CD14-positive monocyte (primary cell): ENCODE measurements at regions not wholly inside any gene's neighbourhood (a gene's known extent, or its start where the extent isn't known, plus 50 kb on each side); places are given as distances from the start of the nearest gene placed in this dataset.

ENCODE experiments used
- DNase-seq, 3 donors: peaks; one replicate each; pipeline ENCODE4 v3.0.0-alpha.2; 2011 to 2022
- H2AFZ ChIP-seq: 2 replicates; pipeline ENCODE4 v1.6.0; 2012; ENCODE audit warnings: mild to moderate bottlenecking, low read depth, low read length, inconsistent platforms; ENCODE audit not compliant: insufficient read depth, poor library complexity, severe bottlenecking
- H3K27ac ChIP-seq, 2 donors: 1 replicate in 1 of 2; 2 replicates in 1 of 2; pipeline ENCODE4 v1.5.1; 2012 to 2013; ENCODE audit warnings: low read length in 2 of 2, control low read depth in 1 of 2, inconsistent platforms in 1 of 2, low read depth in 1 of 2, mild to moderate bottlenecking in 1 of 2
- H3K27me3 ChIP-seq, 2 donors: one replicate each; pipeline versions ENCODE4 v1.6.0 to v1.6.1; 2011 to 2013; ENCODE audit warnings: low read length in 2 of 2; ENCODE audit not compliant: control insufficient read depth in 2 of 2, insufficient read depth in 2 of 2
- H3K36me3 ChIP-seq, 2 donors: replicated peaks in 1 of 2; 1 replicate in 1 of 2; 2 replicates in 1 of 2; pipeline versions ENCODE4 v1.5.1 to v1.6.1; 2012 to 2013; ENCODE audit warnings: low read length in 2 of 2, control low read depth in 1 of 2, inconsistent platforms in 1 of 2, mild to moderate bottlenecking in 1 of 2; ENCODE audit not compliant: insufficient read depth in 2 of 2, control insufficient read depth in 1 of 2
- H3K4me1 ChIP-seq, 2 donors: 1 replicate in 1 of 2; 2 replicates in 1 of 2; pipeline versions ENCODE4 v1.5.1 to v1.6.1; 2012 to 2013; ENCODE audit warnings: low read length in 2 of 2, control low read depth in 1 of 2, inconsistent platforms in 1 of 2, mild to moderate bottlenecking in 1 of 2, moderate library complexity in 1 of 2; ENCODE audit not compliant: insufficient read depth in 2 of 2, control insufficient read depth in 1 of 2
- H3K4me2 ChIP-seq: replicated peaks from 2 replicates; pipeline ENCODE3; 2012; ENCODE audit warnings: low read length, moderate library complexity, mild to moderate bottlenecking; ENCODE audit not compliant: poor library complexity, severe bottlenecking; ENCODE audit errors: extremely low read depth
- H3K4me3 ChIP-seq, 3 experiments: fragments of 200-600 bp in 1 of 3; sonication (generic) in 1 of 3; replicated peaks in 1 of 3; 1 replicate in 2 of 3; 2 replicates in 1 of 3; pipeline ENCODE4 v1.5.1; 2011 to 2013; ENCODE audit warnings: low read length in 3 of 3, mild to moderate bottlenecking in 3 of 3, control low read depth in 2 of 3, low read depth in 2 of 3, inconsistent platforms in 1 of 3, moderate library complexity in 1 of 3
- H3K79me2 ChIP-seq: 2 replicates; pipeline ENCODE4 v1.6.0; 2012; ENCODE audit warnings: mild to moderate bottlenecking, control low read depth, inconsistent platforms, low read length, moderate library complexity; ENCODE audit not compliant: insufficient read depth
- H3K9ac ChIP-seq: 2 replicates; pipeline ENCODE4 v1.6.0; 2017; ENCODE audit warnings: low read length, mild to moderate bottlenecking; ENCODE audit not compliant: insufficient read depth, poor library complexity, severe bottlenecking
- H3K9me3 ChIP-seq, 2 donors: replicated peaks in 1 of 2; 1 replicate in 1 of 2; 2 replicates in 1 of 2; pipeline versions ENCODE4 v1.5.1 to v1.6.1; 2012 to 2013; ENCODE audit warnings: low read length in 2 of 2, control low read depth in 1 of 2; ENCODE audit not compliant: control insufficient read depth in 1 of 2, insufficient read depth in 1 of 2
- H4K20me1 ChIP-seq: 2 replicates; pipeline ENCODE4 v1.6.0; 2012; ENCODE audit warnings: mild to moderate bottlenecking, low read length, control low read depth, moderate library complexity; ENCODE audit not compliant: insufficient read depth
- H3K27ac Mint-ChIP-seq, 7 donors: one replicate each; pipeline ENCODE4 v1.8.0; 2020; ENCODE audit warnings: mild to moderate bottlenecking in 7 of 7, mixed read lengths in 7 of 7, moderate library complexity in 6 of 7, inconsistent platforms in 2 of 7
- H3K27me3 Mint-ChIP-seq, 3 donors: one replicate each; pipeline ENCODE4 v1.8.0; 2021 to 2022; ENCODE audit warnings: low read depth in 3 of 3, mild to moderate bottlenecking in 3 of 3, mixed read lengths in 3 of 3, moderate library complexity in 3 of 3, inconsistent platforms in 1 of 3
- H3K36me3 Mint-ChIP-seq, 2 donors: one replicate each; pipeline ENCODE4 v1.8.0; 2020; ENCODE audit warnings: mixed read lengths in 2 of 2, inconsistent platforms in 1 of 2, mild to moderate bottlenecking in 1 of 2
- H3K4me1 Mint-ChIP-seq: one replicate; pipeline ENCODE4 v1.8.0; 2020; ENCODE audit warnings: mild to moderate bottlenecking, mixed read lengths
- H3K4me3 Mint-ChIP-seq, 2 donors: one replicate each; pipeline ENCODE4 v1.8.0; 2020; ENCODE audit warnings: mild to moderate bottlenecking in 2 of 2, mixed read lengths in 2 of 2, moderate library complexity in 1 of 2
- H3K9me3 Mint-ChIP-seq, 7 donors: one replicate each; pipeline ENCODE4 v1.8.0; 2020 to 2022; ENCODE audit warnings: mixed read lengths in 7 of 7, mild to moderate bottlenecking in 6 of 7, moderate library complexity in 6 of 7, inconsistent platforms in 2 of 7
- CTCF ChIP-seq: fragments of 200-600 bp; IDR thresholded peaks from one replicate; pipeline ENCODE4 v1.8.0; 2022; ENCODE audit warnings: antibody characterized with exemption, mild to moderate bottlenecking
- WGBS: methylation state at CpG from one replicate; pipeline ENCODE4 v1.1.5; 2013; ENCODE audit warnings: missing lambda C conversion rate; ENCODE audit not compliant: insufficient coverage; 5-methylcytosine and 5-hydroxymethylcytosine counted together
- intact Hi-C, 2 donors: fragments of 100-400 bp; cut with micrococcal nuclease; formaldehyde crosslinking; loops; one replicate each; pipeline versions ENCODE4 v1.15.0 to v1.15.1; 2023

GRCh38 chr13:65264066-65264465, 1966.1 kb downstream of the PCDH9 start:
- Mint-ChIP-seq H3K27me3 (no peaks in the 10 kb centered on the region), H3K36me3 (no peaks in the 10 kb centered on the region), H3K9me3 (peaks cover 0 to 7% (median 2%) of the 10 kb centered on the region in 7 donors), H3K27ac (peak overlapping the region in 1 of 7 donors; percentile 54), H3K4me1 (peaks cover 5% of the 10 kb centered on the region), H3K4me3 (no peak overlapping the region)
- Histone ChIP-seq H3K27me3 (no peaks in the 10 kb centered on the region), H3K4me2 (no peak overlapping the region), H3K4me1 (no peaks in the 10 kb centered on the region), H3K36me3 (no peaks in the 10 kb centered on the region), H3K79me2 (no peaks in the 10 kb centered on the region), H3K27ac (no peak overlapping the region), H2AFZ (no peak overlapping the region), H3K4me3 (no peak overlapping the region), H4K20me1 (no peaks in the 10 kb centered on the region), H3K9me3 (no peaks in the 10 kb centered on the region), H3K9ac (no peak overlapping the region)
- WGBS: 83% methylated on average over 1 of the region's 2 CpGs
- DNase-seq: no peak
- intact Hi-C loops: no loop called here
- TF ChIP-seq CTCF: no peak

- Histone ChIP-seq H3K9ac (no peak overlapping the region), H3K27ac (no peak overlapping the region), H3K79me2 (no peaks in the 10 kb centered on the region), H2AFZ (peak overlapping the region; percentile 57), H3K9me3 (no peaks in the 10 kb centered on the region), H3K36me3 (no peaks in the 10 kb centered on the region), H4K20me1 (no peaks in the 10 kb centered on the region), H3K27me3 (no peaks in the 10 kb centered on the region), H3K4me1 (no peaks in the 10 kb centered on the region), H3K4me3 (peak overlapping the region in 2 of 3 experiments; percentile 40 to 44), H3K4me2 (peak overlapping the region; percentile 44)
- no CpG with 5 or more reads among the region's 5 CpGs for WGBS
- no peak for TF ChIP-seq CTCF
- intact Hi-C loops: no loop called here
- Mint-ChIP-seq H3K27ac (no peak overlapping the region), H3K4me1 (peaks cover 5% of the 10 kb centered on the region), H3K36me3 (no peaks in the 10 kb centered on the region), H3K4me3 (peak overlapping the region in 1 of 2 donors; percentile 60), H3K9me3 (peaks cover 0 to 7% (median 2%) of the 10 kb centered on the region in 7 donors), H3K27me3 (no peaks in the 10 kb centered on the region)
- no peak for DNase-seq
Measured at GRCh38 chr13:65260946-65261891, 1968.9 kb downstream of the PCDH9 start.
